HG03039 (cell line): ENCODE measurements at regions not wholly inside any gene's neighbourhood (a gene's known extent, or its start where the extent isn't known, plus 50 kb on each side); places are given as distances from the start of the nearest gene placed in this dataset.

ENCODE experiments used
- ATAC-seq: cut with Tn5 transposase; IDR thresholded peaks from one replicate; pipeline ENCODE4 v1.9.1; 2021; ENCODE audit warnings: mild to moderate bottlenecking, moderate library complexity; ENCODE audit not compliant: unreplicated experiment

GRCh38 chr2:217657252-217657651 lies 345.5 kb downstream of the TNS1 start:
- ATAC-seq: no peak

DNA sequence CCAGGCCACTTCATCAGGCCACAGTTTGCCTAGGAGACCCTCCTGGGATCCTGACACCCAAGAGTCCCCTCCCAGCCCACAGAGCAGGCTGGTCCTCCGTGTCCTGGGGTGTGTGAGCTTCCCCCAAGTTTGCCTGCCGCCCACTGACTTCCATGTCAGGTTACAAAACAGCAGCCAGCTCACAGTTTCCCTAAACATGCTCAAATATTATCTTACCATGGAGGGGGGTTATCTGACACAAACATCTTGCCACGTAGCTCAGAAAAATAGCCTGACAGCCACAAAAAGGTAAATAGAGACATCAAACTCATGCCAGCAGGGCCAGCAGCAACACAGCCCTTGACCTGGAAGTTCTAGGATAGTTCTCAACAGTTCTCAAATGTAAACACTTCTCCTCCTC lies 346.5 kb downstream of the TNS1 start:
- ATAC-seq: no peak

DNA sequence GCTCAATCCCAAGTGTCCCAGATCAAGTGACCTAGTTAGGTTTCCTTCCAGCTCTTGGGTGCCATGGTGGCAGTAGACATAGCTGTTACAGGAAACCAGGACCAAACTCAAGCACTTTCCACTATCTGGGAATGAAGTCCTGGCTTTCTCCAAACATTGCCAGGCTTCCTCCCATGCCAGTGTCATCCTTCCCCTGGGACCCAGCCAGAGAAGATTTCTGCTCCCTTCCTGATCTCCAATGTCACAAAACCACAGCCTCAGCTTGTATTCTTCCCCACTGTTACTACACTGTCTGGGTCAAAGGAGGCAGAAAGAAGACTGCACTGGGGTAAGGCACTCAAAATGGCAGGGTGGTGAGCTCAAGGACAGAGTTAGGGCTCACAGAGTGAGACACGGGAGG lies 347.1 kb downstream of the TNS1 start:
- ATAC-seq: no peak

- no peak for ATAC-seq
Observed at GRCh38 chr2:217654168-217654567, 348.6 kb downstream of the TNS1 start.

- ATAC-seq: no peak
Observed at GRCh38 chr2:217652761-217653639, 349.8 kb downstream of the TNS1 start.

GRCh38 chr2:217650716-217651360 lies 352.0 kb downstream of the TNS1 start:
- no peak for ATAC-seq

- no peak for ATAC-seq
Observed at GRCh38 chr2:217650229-217650628, 352.6 kb downstream of the TNS1 start.

GRCh38 chr2:217647925-217648324 lies 354.9 kb downstream of the TNS1 start:
- ATAC-seq: no peak

- no peak for ATAC-seq
Observed at GRCh38 chr2:217647226-217647625, 355.6 kb downstream of the TNS1 start.

DNA sequence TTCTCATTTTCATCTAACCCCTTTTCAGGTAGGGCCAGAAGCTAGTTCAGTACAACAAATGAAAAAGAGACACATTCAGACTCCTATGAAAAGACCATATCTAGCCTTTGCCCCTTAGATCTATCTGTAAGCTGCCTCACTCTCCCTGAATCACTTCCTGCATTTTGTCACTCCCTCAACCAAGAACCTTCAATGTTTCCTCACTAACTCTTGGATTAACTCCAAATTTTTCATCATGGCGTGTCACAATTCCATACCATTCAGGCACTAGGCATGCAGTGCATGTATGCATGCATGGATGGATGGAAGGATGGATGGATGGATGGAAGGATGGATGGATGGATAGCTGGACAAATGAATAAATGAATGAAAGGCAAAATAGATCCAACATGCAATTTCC lies 356.9 kb downstream of the TNS1 start:
- no peak for ATAC-seq

GRCh38 chr2:217643789-217644301 lies 358.9 kb downstream of the TNS1 start:
- no peak for ATAC-seq

DNA sequence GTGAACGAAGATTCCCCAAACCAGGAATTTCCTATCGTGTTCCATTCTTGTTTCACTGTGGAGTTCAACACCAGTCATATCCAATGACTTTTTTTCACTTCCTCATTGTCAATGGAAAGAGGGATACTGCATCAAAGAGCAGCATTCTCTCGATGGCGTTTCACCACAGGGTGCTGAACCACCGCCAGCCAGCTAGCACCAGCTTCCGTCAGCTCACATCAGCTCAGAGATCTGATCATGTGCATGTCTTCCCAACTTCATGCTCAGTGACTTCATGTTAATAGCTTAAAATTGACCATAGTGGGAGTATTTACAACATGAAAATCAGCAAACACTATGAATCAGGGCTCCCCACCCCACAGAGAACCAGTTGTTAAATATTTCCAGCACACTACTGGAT lies 359.9 kb downstream of the TNS1 start:
- ATAC-seq: no peak

GRCh38 chr2:217641960-217642359 lies 360.8 kb downstream of the TNS1 start:
- ATAC-seq: no peak

DNA sequence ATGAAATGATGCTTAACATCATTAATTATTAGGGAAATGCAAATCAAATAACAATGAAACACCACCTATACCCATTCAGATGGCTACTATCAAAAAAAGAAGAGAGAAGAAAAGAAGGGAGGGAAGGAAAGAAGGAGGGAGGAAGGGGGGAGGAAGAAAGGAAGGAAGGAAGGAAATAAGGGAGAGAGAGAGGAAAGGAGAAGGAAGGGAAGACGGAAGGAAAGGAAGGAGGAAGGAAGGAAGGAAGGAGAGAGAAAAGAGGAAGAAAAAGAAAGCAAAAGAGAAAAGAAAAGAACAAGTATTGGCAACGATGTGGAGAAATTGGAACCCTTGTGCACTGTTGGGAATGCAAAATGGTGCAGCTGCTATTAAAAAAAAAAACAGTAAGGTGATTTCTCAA lies 363.3 kb downstream of the TNS1 start:
- no peak for ATAC-seq

GRCh38 chr2:217638533-217638932 lies 364.3 kb downstream of the TNS1 start:
- ATAC-seq: no peak

DNA sequence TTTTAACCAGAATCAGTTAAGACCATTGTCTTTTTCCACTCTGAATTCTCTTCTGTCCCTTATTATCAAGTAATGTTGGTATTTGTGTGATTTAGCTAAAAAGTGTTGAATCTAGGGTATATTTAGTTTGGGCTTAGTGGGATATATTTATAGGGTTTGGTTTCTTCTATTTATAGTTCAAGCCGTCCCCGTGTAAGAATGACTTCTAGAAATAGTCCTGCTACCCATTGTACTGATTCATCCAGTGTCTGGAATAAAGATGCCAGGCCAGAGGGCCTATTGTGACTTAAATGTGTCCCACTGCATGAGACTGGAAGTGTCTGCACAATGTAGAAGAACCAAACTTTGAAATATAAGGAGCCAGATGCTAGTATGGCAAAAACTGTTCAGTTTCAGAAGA lies 364.8 kb downstream of the TNS1 start:
- no peak for ATAC-seq

- no peak for ATAC-seq
Observed at GRCh38 chr2:217636991-217637561, 365.7 kb downstream of the TNS1 start.

- no peak for ATAC-seq
Observed at GRCh38 chr2:217636578-217636977, 366.2 kb downstream of the TNS1 start.

- ATAC-seq: no peak
Observed at GRCh38 chr2:217634871-217635270, 367.9 kb downstream of the TNS1 start.

DNA sequence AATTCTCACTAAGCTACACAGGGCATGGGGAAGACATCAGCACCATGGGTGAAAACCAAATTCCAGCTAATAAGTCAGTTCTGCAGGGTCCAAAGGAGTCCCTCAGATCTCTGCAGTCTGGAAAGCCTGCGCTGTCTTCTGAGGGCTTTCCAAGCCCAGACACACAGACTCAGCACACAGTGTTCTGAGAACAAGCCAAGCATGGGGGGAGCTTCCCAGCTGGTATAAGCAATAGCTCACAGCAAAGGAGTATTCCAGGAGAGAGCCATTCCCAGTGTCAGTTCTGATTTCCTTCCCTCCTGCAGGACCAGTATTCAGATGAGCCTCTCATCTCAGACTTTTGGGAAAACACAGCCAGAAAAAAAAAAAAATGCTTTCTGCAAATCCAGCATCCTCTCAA lies 370.8 kb downstream of the TNS1 start:
- no peak for ATAC-seq

- ATAC-seq: no peak
Observed at GRCh38 chr2:217631115-217631514, 371.7 kb downstream of the TNS1 start.

- no peak for ATAC-seq
Observed at GRCh38 chr2:217629347-217629746, 373.4 kb downstream of the TNS1 start.
